BJ (cell line): ENCODE measurements at regions not wholly inside any gene's neighbourhood (a gene's known extent, or its start where the extent isn't known, plus 50 kb on each side); places are given as distances from the start of the nearest gene placed in this dataset.

ENCODE experiments used
- CTCF ChIA-PET: fragments of 350-600 bp; formaldehyde crosslinking; extraction: SDS; loops from one replicate; lab custom pipeline; 2021; ENCODE audit warnings: antibody characterized with exemption, inconsistent platforms; lab: Yijun Ruan, JAX
- POLR2A ChIA-PET: fragments of 300-600 bp; sonication (Branson Sonifier 250); formaldehyde crosslinking; extraction: SDS; loops from one replicate; lab custom pipeline; 2021; ENCODE audit warnings: antibody characterized with exemption; lab: Charles Lee
- DNase-seq: peaks from one replicate; pipeline ENCODE4 v3.0.0-alpha.2; 2011; ENCODE audit warnings: low read depth
- H3K27me3 ChIP-seq: 2 replicates; pipeline ENCODE4 v1.6.0; 2011; ENCODE audit warnings: low read length; ENCODE audit not compliant: control insufficient read depth, insufficient read depth
- H3K36me3 ChIP-seq: 2 replicates; pipeline ENCODE4 v1.5.1; 2011; ENCODE audit warnings: low read length; ENCODE audit not compliant: control insufficient read depth, insufficient read depth
- H3K4me3 ChIP-seq: 2 replicates; pipeline ENCODE4 v1.5.1; 2011; ENCODE audit warnings: low read depth, mild to moderate bottlenecking, control low read depth, low read length
- TF ChIP-seq, protein P1 (sequence below): IDR thresholded peaks from 2 replicates; pipeline ENCODE4 v1.5.1; 2011; ENCODE audit warnings: low read depth, mild to moderate bottlenecking, control low read depth, inconsistent platforms, low read length, moderate library complexity; ENCODE audit not compliant: insufficient read depth

DNA sequence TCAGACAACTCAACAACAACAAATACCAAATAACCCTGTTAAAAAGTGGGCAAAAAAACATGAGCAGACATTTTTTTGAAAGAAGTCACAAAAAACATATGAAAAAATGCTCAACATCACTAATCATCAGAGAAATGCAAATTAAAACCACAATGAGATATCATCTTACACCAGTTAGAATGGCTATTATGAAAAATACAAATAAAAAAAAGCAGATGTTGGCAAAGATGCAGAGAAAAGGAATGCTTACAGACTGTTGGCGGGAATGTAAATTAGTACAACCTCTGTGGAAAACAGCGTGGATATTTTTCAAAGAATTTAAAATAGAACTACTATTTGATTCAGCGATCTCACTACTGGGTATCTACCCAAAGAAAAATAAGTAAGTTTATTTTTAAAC, 114.0 kb downstream of the SLC38A4 start:
- ChIA-PET POLR2A (no interaction called here), CTCF (no interaction called here)
- Histone ChIP-seq H3K4me3 (no peak overlapping the region), H3K36me3 (no peaks in the 10 kb centered on the region), H3K27me3 (no peaks in the 10 kb centered on the region)
- TF ChIP-seq, protein P1, sequence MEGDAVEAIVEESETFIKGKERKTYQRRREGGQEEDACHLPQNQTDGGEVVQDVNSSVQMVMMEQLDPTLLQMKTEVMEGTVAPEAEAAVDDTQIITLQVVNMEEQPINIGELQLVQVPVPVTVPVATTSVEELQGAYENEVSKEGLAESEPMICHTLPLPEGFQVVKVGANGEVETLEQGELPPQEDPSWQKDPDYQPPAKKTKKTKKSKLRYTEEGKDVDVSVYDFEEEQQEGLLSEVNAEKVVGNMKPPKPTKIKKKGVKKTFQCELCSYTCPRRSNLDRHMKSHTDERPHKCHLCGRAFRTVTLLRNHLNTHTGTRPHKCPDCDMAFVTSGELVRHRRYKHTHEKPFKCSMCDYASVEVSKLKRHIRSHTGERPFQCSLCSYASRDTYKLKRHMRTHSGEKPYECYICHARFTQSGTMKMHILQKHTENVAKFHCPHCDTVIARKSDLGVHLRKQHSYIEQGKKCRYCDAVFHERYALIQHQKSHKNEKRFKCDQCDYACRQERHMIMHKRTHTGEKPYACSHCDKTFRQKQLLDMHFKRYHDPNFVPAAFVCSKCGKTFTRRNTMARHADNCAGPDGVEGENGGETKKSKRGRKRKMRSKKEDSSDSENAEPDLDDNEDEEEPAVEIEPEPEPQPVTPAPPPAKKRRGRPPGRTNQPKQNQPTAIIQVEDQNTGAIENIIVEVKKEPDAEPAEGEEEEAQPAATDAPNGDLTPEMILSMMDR: no peak
- DNase-seq: peak; percentile 45

DNA sequence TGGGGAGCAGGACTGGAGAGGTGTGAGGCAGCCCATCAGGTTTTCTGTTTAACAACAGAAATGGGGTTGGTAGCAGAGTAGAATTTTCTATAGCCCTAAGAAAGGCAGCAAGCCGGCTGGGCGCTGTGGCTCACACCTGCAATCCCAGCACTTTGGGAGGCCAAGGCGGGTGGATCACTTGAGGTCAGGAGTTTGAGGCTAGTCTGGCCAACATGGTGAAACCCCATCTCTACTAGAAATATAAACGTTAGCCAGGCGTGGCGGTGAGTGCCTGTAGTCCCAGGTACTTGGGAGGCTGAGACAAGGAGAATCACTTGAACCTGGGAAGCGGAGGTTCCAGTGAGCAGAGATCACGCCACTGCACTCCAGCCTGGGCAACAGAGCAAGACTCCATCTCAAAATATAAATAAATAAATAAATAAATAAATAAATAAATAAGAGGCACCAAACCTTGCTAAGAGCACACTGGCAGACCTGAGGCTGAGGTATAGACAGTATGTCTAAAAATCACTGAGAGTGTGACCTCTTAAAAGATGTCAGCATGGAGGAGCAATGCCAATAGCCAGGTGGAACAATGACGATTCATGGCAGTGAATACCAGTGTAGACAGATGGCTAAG, 115.6 kb downstream of the SLC38A4 start:
- ChIA-PET POLR2A (no interaction called here), CTCF (no interaction called here)
- TF ChIP-seq, protein P1: no peak
- H3K36me3 ChIP-seq: no peaks in the 10 kb centered on the region
- H3K4me3 ChIP-seq: no peak overlapping the region
- H3K27me3 ChIP-seq: no peaks in the 10 kb centered on the region
- no peak for DNase-seq

DNA sequence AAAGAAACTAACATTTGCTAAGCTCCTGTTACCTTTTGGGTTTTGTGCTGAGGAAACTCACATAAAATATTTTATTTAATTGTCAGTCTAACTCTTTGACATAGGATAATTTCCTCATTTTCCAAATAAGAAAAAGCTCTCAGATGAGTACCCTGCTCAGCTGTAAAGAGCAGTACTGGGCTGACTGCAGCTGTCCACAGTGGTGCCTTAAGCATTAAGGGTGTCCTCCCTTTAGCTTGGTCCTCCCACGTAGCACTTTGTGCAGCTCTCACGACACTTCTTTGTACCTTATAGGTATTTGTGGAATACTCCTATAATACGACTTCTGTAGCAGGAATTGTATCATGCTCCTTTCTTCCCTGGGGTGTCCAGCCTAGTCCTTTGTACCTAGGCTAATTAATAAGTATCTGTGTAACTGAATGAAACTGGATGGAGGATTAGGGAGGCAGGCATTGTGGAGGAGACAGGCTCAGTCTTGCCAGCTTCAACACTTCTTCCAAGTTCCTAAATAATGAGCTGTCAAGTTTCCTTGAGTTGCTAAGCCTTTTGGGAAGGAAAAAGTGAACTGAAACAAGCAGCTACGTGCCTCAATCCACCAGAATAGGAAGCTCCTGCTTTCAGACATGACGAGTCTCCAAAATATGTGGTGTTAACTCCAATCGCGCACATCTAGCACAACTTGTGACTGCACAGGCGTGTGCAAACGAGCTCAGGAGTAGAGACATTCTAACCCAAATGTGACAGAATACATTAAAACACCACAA, 123.0 kb downstream of the SLC38A4 start:
- Histone ChIP-seq H3K4me3 (no peak overlapping the region), H3K27me3 (no peaks in the 10 kb centered on the region), H3K36me3 (no peaks in the 10 kb centered on the region)
- POLR2A ChIA-PET: no interaction called here
- TF ChIP-seq, protein P1: no peak
- CTCF ChIA-PET: interaction anchor here (1.0 kb wide), 2 partner anchors 15 to 20 kb away, joined by 4 to 5 read pairs; no protein-coding TSS in a partner anchor
- DNase-seq: no peak

DNA sequence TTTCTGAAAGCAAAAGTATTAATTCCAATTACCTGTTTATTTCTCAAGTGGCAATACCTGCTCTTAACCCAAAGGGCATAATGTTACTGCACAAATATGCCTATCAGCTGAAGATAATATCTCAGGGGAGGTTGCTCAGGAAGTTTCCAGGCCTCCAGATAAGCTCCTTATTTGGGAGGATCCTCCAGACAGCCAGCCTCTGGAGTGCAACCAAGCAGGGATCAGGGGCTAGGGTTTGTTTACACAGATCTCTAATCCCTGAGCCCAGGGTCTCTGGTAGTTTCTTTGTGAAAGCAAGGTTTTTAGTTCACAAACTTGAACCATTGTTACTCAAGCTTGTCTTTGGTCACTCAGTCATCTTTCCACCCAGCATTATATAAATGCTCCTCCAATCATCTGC, 124.4 kb downstream of the SLC38A4 start:
- TF ChIP-seq, protein P1: no peak
- ChIA-PET POLR2A (no interaction called here), CTCF (no interaction called here)
- DNase-seq: no peak
- Histone ChIP-seq H3K4me3 (no peak overlapping the region), H3K27me3 (no peaks in the 10 kb centered on the region), H3K36me3 (no peaks in the 10 kb centered on the region)

DNA sequence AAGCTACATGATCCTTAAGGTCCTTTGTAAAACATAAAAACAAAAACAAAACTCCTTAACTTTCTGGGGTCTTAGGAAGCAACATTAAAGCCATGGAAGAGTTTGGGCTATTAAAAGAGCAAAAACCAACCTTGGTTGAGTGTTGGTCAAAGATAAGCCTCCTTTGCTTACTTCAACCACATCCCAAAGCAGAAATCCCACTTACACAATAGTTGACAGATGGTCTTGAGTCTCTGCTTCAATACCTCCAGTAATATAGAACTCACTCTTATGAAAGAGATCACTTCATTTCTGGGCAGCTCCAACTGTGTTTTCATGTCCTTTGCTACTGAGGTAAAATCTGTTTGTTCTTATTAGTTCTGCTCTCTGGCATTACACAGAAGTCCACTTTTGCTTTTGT, 125.8 kb downstream of the SLC38A4 start:
- TF ChIP-seq, protein P1: no peak
- Histone ChIP-seq H3K4me3 (no peak overlapping the region), H3K36me3 (no peaks in the 10 kb centered on the region), H3K27me3 (no peaks in the 10 kb centered on the region)
- POLR2A ChIA-PET: no interaction called here
- CTCF ChIA-PET: interaction anchor here (0.8 kb wide), 1 partner anchor 575 kb away, joined by 3 read pairs; no protein-coding TSS in a partner anchor
- no peak for DNase-seq
